DMS53 treated with DMSO at 0.1 percent for 48 hours (cell line): ENCODE measurements at regions not wholly inside any gene's neighbourhood (a gene's known extent, or its start where the extent isn't known, plus 50 kb on each side); places are given as distances from the start of the nearest gene placed in this dataset.

Experiments
- DNase-seq: peaks from one replicate; lab custom pipeline; 2025; ENCODE audit not compliant: unreplicated experiment; lab: John Stamatoyannopoulos, UW

- no peak for DNase-seq
Measured at GRCh38 chr6:8707369-8707768, 272.0 kb upstream of the SLC35B3 start.

DNA sequence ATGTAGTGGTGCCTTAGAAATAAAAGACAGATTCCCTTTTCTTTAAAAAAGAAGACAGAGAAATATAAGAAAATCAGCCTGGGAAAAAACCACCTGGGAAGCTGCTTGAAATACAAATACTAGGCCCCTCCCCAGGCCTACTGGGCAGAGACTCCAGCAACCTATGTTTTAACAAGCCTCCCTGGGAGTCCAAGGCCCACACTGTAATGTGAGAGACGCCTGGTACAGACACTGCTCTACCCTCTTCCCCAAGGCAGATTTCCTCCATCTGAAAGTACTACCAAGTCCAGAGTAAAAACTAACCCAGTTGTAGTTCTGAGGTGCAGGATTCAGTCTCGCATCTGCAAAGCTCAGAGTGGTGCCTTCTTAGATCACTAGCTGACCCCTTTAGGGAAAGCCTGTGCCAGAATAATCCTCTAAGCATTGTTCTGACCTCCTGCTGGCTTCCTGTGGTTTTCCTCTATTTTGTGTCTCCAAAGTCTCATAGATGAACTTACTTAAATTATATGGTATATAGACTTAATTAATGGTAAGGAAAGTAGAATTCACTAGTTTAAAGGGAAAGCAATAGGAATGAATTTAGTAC lies 270.2 kb upstream of the SLC35B3 start:
- no peak for DNase-seq

GRCh38 chr6:8703059-8703458 lies 267.7 kb upstream of the SLC35B3 start:
- DNase-seq, result no peak

DNA sequence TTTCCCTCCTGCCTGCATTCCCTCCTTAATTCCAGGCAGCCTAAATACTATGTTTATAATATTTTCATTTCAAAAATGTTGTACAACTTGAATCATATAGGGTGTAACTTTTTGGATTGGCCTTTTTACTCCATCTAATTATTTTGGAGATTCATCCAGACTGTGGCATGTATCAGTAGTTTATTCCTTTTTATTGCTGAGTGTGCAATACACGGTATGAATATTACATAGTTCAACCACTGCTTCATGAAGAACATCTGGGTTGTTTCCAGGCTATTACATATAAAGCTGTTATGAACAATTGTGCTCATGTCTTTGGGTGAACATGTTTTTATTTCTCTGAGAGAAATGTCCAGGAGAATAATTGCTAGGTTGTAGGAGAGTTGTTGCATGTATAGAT lies 253.5 kb upstream of the SLC35B3 start:
- DNase-seq, result no peak

DNA sequence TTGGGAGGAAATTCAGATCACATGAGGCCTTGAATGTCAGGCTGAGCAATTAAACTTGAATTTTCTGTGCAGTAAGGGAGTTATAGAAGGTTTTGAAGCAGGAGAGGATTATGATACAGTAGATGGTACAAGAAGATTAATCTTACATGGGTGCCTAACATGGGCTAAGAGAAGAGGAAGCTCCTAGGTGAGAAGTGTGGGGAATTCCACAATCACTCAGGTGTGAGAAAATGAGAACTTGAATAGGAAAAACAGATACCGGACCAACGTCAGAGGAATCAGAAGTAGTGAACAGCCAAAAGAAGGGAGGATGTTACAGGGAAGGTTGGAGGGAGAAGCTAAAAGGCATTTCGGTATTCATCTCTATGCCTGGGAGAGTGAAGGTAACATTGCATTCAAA lies 250.7 kb upstream of the SLC35B3 start:
- no peak for DNase-seq

- no peak for DNase-seq
Measured at GRCh38 chr6:8683204-8683603, 247.9 kb upstream of the SLC35B3 start.

DNA sequence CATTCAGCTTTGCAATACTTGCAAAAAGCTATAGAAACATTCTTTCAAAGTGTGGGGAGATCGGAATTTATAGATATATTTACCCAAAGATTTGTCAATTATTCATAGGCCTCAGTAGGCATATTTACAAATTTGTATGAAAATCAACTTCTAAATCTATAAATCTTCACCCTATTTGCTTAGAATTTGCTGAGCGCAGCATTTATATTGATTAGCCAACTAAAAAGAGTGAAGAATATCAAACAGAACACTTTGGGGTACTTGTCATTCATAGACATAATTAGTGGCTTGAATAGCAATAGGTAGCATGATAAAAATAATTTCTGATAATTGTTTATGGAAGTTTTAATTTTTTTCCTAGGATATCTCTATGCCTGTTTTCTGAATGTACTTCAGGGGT lies 244.5 kb upstream of the SLC35B3 start:
- no peak for DNase-seq

DNA sequence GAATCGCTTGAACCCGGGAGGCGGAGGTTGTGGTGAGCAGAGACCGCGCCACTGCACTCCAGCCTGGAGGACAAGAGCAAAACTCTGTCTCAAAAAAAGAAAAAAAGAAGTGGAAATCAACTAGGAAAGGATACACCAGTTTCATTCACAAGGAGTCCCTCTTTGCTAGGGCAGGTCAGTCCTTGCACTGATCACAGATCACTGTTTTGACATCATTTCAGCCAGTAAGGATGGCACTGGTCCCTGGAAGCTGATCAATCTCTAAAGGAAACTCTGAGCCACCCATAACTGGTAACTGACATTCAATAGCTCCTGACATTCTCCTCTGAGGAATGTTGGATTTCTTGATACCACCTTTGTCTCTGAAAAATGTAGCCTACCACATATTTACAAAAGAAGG lies 243.1 kb upstream of the SLC35B3 start:
- DNase-seq, result no peak

GRCh38 chr6:8674126-8674525 lies 238.8 kb upstream of the SLC35B3 start:
- peak; percentile 7 for DNase-seq

DNA sequence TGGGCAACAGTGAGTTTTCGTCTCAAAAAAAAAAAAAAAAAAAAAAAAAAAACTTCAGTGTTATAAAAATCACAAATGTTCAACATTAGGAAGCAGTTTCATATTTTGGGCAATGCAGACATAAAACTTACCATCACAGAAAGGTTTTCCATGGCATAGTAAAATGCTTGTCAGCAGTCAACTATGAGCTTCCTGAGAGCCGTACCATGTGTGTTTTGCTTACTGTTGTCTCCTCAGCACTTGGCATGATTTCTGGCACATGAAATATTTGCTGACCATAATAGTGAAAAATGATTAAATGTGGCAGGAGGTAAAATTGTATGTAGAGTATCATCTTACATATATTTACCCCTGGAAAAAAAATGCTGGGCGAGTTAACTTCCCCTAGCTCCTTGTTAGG lies 237.5 kb upstream of the SLC35B3 start:
- DNase-seq, result no peak

- DNase-seq, result peak; percentile 15
Measured at GRCh38 chr6:8670792-8671191, 235.4 kb upstream of the SLC35B3 start.

- no peak for DNase-seq
Measured at GRCh38 chr6:8664700-8665099, 229.4 kb upstream of the SLC35B3 start.

DNA sequence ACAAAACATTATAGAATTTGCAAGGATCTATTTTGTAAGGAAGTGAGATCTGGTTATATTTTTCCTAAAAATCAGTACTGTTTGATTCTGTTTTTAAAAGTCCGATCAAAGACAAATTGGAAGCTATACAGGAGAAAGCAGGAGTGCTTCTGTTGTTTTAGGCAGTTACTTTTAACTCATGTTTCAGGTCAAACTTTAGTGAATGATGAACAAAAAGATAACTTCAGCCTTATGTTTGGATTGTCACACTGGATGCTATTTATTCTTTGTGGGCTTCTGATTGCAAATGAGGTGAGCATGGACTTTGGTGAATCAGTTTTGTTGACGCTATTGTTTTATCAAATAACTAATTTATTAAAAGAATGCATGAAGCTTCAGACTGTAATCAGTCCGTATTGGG lies 228.7 kb upstream of the SLC35B3 start:
- no peak for DNase-seq

GRCh38 chr6:8659404-8660189 lies 224.3 kb upstream of the SLC35B3 start:
- DNase-seq, result no peak

GRCh38 chr6:8658416-8658815 lies 223.1 kb upstream of the SLC35B3 start:
- DNase-seq, result no peak

DNA sequence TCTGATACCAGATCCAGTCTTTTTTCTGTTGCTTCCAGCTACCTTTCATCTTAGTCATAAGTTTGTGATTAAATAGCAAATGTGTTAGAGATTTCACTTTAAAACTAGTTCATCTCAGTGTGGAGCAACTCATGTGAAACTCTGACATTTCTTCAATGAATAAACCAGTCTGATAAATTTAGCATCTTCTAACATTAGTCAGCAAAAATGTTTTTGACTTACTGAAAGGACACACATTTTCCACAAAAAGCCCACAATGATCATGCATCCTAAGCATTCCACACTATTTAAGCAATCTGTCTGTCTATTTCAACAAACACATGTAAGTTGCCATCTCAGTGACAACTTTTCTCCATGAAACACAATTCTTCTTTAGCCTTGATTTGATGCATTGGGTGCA lies 222.2 kb upstream of the SLC35B3 start:
- no peak for DNase-seq

- DNase-seq, result no peak
Measured at GRCh38 chr6:8655670-8656454, 220.5 kb upstream of the SLC35B3 start.

GRCh38 chr6:8652710-8653109 lies 217.4 kb upstream of the SLC35B3 start:
- DNase-seq, result no peak

DNA sequence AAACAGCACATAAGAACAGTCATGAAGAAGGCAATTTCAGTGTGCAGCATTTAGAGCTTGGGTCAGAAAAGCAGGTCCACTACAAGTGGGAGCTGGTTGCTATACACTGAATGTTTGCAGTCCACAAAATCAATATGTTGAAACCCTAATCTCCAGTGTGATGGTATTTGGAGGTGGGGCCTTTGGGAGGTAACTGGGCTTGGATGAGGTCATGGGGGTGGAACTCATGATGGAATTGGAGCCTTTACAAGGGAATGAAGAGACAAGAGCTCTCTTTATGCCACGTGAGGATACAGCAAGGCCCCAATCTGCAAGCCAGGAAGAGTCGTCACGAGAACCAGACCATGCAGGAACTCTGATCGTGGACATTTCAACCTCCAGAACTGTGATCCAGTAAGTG lies 216.7 kb upstream of the SLC35B3 start:
- no peak for DNase-seq

DNA sequence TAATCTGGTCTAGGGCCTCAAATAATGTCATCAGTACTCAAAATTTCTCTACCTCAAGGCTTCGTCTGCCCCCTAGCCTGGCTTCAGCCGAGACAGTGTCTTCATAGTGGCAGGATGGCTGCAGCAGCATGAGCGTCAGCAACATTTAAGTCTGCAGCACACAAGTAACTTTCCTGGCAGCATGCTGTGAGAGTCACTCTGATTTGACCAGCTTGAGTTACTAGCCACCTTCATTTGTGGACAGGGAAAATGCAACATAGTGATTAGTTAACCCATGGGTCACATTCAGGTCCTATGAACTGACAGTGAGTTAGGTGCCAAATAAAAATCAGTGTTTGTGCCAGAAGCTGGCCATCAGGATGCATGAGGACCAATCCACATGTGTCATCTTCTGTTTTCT lies 209.9 kb upstream of the SLC35B3 start:
- DNase-seq, result no peak

DNA sequence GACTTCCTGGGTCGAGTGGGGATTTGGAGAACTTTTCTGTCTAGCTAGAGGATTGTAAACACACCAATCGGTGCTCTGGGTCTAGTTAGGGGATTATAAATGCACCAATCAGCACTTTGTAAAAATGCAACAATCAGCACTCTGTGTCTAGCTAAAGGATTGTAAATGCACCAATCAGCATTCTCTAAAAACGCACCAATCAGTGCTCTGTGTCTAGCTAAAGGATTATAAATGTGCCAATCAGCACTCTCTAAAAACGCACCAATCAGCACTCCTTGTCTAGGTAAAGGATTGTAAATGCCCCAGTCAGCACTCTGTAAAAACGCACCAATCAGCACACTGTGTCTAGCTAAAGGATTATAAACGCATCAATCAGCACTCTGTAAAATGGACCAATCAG lies 209.0 kb upstream of the SLC35B3 start:
- DNase-seq, result no peak

DNA sequence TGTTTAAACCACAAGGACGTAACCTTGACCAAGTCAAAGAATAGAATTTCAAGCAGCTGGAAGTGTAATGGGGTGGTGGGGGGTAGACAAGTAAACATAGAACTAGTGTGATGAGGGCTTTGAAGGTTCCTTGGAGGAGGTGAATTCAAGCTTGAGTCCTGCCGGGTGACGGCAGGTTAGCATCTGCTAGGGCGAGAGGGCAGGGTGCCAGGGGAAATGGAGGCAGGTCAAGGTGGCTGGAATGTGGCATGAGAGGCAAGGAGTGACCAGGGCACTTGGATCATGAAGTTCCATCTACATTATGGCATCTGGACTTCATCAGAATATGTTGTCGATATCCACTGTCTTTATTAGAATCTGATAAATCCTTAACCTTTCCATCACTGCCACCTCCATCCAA lies 207.5 kb upstream of the SLC35B3 start:
- no peak for DNase-seq
